HUES48 (cell line): ENCODE measurements at regions not wholly inside any gene's neighbourhood (a gene's known extent, or its start where the extent isn't known, plus 50 kb on each side); places are given as distances from the start of the nearest gene placed in this dataset.

ENCODE experiments used
- H3K27ac ChIP-seq: one replicate; pipeline ENCODE4 v1.7.0; 2013; ENCODE audit warnings: low read depth, low read length, inconsistent platforms
- H3K27me3 ChIP-seq: 2 replicates; pipeline ENCODE4 v1.6.1; 2013; ENCODE audit warnings: mild to moderate bottlenecking, low read length; ENCODE audit not compliant: control insufficient read depth, insufficient read depth
- H3K36me3 ChIP-seq: 2 replicates; pipeline ENCODE4 v1.6.1; 2013; ENCODE audit warnings: low read length; ENCODE audit not compliant: control insufficient read depth, insufficient read depth
- H3K4me1 ChIP-seq: 2 replicates; pipeline ENCODE4 v1.6.1; 2013; ENCODE audit warnings: mild to moderate bottlenecking, low read length; ENCODE audit not compliant: control insufficient read depth, insufficient read depth
- H3K4me3 ChIP-seq: 2 replicates; pipeline ENCODE4 v1.5.1; 2013; ENCODE audit warnings: mild to moderate bottlenecking, low read depth, low read length
- H3K9ac ChIP-seq: 2 replicates; pipeline ENCODE4 v1.6.1; 2013; ENCODE audit warnings: mild to moderate bottlenecking, low read depth, low read length, moderate library complexity
- H3K9me3 ChIP-seq: 2 replicates; pipeline ENCODE4 v1.6.1; 2013; ENCODE audit warnings: low read length; ENCODE audit not compliant: control insufficient read depth, insufficient read depth

DNA sequence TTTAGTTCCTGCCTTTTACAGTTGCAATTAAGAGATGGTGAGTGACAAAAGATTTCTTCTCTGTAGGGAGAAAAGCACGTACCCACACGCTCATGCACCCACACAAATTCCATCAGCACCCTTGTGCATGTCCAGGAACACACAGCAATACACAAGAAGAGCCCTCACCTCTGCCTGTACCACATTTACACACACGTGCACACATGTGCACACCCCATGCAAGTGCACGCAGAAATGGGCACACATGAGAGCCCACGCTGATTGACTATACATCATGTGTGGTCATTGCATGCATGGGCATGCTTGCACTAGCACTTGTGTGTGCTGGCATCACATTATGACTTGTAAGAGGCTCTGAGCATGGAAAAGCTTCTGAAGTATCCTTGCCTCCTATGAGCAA lies 70.5 kb downstream of the SERPINA3 start:
- no peaks in the 10 kb centered on the region for H3K36me3 ChIP-seq
- no peaks in the 10 kb centered on the region for H3K27me3 ChIP-seq
- H3K4me1 ChIP-seq, result peaks cover 3% of the 10 kb centered on the region; the same call in 1 of the 2 replicates

DNA sequence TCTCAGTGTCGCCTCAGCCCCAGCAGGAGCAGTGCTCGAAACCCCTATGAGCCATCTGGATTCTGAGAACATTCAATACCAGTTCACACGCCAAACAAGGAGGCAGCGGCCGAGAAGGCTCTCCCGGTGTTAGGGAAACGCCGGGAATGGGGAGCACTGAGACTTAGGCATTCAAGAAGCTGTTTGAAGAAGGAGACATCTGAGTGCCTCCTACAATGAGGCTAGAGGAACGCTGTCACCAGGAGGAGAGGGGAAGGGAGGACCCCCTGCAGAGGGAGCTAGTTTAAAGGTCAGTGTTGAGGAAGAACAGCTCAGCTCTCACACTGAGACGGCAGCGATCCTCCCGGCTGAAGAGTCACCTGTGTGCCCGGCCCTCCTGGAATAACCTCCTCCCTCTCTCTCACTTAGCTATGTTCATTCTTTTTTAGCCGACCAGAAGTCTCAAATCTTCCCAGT lies 69.9 kb downstream of the SERPINA3 start:
- H3K9me3 ChIP-seq, result no peaks in the 10 kb centered on the region
- no peak overlapping the region for H3K9ac ChIP-seq
- no peaks in the 10 kb centered on the region for H3K27me3 ChIP-seq
- H3K36me3 ChIP-seq, result no peaks in the 10 kb centered on the region
- no peak overlapping the region for H3K4me3 ChIP-seq
- peaks cover 3% of the 10 kb centered on the region; the same call in 1 of the 2 replicates for H3K4me1 ChIP-seq
- H3K27ac ChIP-seq, result no peak overlapping the region

More for the DNA sequence above, 70.5 kb downstream of the SERPINA3 start:
- Histone ChIP-seq H3K4me3 (no peak overlapping the region), H3K9ac (no peak overlapping the region), H3K27ac (no peak overlapping the region), H3K9me3 (no peaks in the 10 kb centered on the region)

DNA sequence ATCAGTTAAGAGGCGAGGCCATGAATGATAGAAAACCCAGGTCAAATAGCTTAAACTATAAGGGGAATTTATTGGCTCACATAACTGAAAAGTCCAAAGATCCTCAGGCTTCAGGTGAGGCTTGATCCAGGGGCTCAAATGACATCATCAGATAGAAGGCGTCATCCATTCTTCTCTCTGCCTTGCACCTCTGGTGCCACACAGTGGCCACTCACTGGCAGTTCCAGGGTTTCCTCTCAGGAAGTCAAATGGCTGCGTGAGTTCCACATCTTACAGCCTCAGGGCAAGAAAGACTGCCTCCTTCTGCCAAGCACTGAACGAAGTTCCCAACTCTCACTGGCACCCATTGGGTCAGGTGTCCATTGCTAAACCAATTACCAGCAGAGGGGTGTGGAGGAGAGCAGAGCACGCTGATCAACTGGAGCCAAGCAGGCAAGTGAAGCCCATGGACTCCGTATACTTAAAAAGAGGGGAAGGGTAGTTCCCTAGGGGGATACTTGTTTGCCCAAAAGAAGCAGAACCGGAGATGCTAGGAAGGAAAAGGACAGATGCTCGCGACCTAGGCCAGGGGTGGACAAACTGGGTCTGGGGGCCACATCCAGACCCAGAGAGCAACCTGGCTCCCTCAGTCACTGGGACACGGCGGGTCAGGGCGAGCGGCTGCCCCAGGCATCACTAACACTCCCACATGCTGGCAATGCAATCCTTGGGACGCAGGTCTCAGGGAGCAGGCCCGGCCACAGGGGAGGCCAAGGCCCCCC lies 69.3 kb downstream of the SERPINA3 start:
- Histone ChIP-seq H3K9me3 (no peaks in the 10 kb centered on the region), H3K27ac (no peak overlapping the region), H3K9ac (no peak overlapping the region), H3K4me3 (no peak overlapping the region), H3K4me1 (peaks cover 3% of the 10 kb centered on the region; the same call in 1 of the 2 replicates), H3K36me3 (no peaks in the 10 kb centered on the region), H3K27me3 (no peaks in the 10 kb centered on the region)

DNA sequence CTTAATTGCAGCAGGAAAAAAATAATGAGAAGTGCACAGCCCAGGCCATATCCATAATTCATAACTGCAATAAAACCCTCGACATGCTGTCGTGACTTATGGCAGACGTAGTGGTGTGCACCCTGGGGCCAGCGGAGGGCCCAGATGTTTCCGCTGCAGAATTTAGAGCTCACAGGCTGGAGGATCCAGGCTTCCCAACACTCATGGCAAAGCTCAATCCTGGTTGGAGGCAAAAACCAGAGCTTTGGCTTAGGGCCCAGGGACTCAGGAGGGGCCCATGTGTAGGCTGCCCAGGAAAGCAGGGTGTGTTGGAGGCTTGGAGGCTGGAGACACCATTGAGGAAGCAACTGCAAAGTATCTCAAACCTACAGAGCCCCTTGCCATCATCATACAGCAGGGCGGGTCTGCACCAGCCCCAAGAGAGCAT lies 68.7 kb downstream of the SERPINA3 start:
- no peak overlapping the region for H3K9ac ChIP-seq
- H3K27me3 ChIP-seq, result no peaks in the 10 kb centered on the region
- no peaks in the 10 kb centered on the region for H3K36me3 ChIP-seq
- peaks cover 3% of the 10 kb centered on the region; the same call in 1 of the 2 replicates for H3K4me1 ChIP-seq
- no peak overlapping the region for H3K27ac ChIP-seq
- H3K4me3 ChIP-seq, result no peak overlapping the region
- H3K9me3 ChIP-seq, result no peaks in the 10 kb centered on the region

DNA sequence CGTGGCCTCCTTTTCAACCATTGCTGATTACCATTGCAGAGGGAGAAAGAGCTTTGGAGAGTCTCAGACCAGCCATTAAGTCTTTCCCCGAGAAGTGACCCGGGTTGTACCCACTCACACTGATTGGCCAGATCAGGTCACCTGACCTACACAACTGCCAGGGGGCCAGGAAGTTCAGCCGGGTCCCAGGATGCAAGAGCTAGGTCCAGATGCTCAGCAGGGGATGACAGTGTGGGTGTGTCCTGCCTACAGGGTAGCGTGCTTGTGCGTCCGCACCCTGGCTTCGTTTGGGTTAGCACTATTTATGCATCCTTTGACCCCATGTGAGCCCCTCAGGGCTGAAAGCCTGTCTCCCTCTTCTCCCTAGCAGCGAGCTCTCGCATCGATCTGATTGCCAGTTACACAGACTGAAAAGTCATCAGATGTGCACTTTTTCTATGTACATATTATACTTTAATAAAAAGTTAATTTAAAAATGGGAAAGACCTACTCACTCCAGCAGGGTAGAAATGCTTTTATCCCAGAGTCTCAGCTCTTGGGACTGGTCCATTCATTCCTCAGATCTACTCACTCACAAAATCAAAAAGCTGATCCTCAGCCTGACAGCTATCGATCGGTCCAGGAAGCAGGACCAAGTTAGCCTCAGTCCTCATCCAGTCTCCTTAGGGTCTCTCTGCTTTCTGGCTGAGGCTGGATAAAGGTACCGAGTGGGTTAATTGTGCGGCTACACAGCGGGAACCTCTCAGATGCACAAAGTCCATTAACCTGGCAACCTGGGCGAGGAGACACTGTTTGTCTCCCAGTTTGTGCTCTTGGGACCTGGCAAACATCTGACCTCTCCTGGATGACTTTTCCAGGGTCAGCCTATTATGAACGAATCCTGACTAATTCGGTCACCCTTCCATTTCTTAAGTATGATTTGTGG lies 68.0 kb downstream of the SERPINA3 start:
- Histone ChIP-seq H3K36me3 (no peaks in the 10 kb centered on the region), H3K9ac (no peak overlapping the region), H3K27ac (no peak overlapping the region), H3K4me3 (no peak overlapping the region), H3K4me1 (peaks cover 3% of the 10 kb centered on the region; the same call in 1 of the 2 replicates), H3K27me3 (no peaks in the 10 kb centered on the region), H3K9me3 (no peaks in the 10 kb centered on the region)

DNA sequence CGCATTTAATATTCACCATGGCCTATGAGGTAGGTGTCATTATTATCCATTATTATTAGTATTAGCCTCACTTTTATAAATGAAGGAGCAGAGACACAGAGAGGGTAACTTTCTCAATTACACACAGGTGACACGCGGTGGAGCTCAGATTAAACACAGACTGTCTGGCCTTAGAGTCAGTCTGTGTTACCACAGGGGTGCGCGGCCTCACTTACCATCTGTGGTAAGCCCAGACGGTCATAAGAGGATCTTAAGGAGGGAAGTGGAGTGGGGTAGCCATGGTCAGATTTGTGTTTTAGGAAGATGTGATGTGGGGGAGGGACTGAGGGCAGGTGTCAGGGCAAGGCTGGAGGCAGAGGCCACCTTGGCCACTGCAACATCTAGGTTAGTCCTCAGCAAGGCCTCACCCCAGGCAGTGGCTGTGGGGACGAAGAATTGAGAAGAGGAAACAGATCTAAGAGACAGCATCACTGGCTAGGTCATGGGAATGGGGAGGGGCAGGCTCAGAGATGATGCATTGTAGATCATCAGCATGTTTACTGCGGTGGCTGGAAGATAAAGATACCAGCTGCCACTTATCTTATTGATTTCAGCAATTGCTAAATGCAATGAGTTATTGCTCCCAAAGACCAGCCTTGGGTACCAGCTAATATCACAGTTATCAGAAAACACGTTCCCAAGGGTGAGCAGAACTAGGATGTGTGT lies 67.1 kb downstream of the SERPINA3 start:
- Histone ChIP-seq H3K36me3 (no peaks in the 10 kb centered on the region), H3K9ac (no peak overlapping the region), H3K4me3 (no peak overlapping the region), H3K27me3 (no peaks in the 10 kb centered on the region), H3K27ac (no peak overlapping the region), H3K9me3 (no peaks in the 10 kb centered on the region), H3K4me1 (peaks cover 3% of the 10 kb centered on the region; the same call in 1 of the 2 replicates)

DNA sequence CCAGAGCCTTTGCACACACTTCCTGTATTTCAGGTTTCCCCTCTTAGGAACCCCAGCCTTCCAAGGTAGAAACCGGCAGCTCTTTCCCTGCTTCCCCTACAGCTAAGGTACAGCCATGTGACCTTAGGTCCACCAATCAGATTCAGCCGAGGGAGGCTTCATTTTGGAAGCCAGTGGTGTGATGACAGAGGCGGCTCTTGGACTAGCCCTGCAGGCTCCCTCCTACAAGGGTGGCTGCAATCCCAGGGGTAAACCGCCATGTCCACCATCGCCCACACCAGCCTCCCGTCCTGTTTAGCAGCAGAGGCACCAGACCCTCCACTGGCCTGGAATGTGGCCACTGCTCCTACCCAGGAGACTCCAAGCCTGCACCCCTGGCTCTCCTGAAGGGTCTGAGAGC lies 65.6 kb downstream of the SERPINA3 start:
- no peak overlapping the region for H3K9ac ChIP-seq
- no peaks in the 10 kb centered on the region for H3K9me3 ChIP-seq
- no peaks in the 10 kb centered on the region for H3K27me3 ChIP-seq
- no peaks in the 10 kb centered on the region for H3K36me3 ChIP-seq
- H3K4me3 ChIP-seq, result no peak overlapping the region
- no peak overlapping the region for H3K27ac ChIP-seq
- H3K4me1 ChIP-seq, result peaks cover 3% of the 10 kb centered on the region; the same call in 1 of the 2 replicates

DNA sequence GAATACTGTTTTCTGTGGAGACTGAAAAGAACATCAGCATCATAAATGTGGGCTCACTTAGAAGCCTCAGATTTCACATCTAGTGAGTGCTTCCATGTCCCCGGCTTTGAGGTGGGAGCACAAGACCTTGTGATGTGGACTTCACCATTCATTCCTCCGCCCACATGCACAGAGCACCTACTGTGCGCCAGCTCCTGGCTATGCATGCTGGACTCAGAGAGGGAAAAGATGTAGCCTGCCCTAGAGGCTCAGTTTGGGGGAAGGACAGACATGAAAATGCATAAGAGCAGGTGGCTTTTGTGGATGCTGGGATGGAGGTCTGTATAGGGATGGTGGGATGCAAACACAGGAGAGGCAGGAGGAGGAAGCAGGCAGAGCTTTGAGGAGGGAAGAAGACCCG lies 65.0 kb downstream of the SERPINA3 start:
- no peaks in the 10 kb centered on the region for H3K9me3 ChIP-seq
- H3K27me3 ChIP-seq, result no peaks in the 10 kb centered on the region
- H3K9ac ChIP-seq, result no peak overlapping the region
- H3K4me1 ChIP-seq, result peaks cover 3% of the 10 kb centered on the region; the same call in 1 of the 2 replicates
- no peak overlapping the region for H3K4me3 ChIP-seq
- no peaks in the 10 kb centered on the region for H3K36me3 ChIP-seq
- no peak overlapping the region for H3K27ac ChIP-seq

DNA sequence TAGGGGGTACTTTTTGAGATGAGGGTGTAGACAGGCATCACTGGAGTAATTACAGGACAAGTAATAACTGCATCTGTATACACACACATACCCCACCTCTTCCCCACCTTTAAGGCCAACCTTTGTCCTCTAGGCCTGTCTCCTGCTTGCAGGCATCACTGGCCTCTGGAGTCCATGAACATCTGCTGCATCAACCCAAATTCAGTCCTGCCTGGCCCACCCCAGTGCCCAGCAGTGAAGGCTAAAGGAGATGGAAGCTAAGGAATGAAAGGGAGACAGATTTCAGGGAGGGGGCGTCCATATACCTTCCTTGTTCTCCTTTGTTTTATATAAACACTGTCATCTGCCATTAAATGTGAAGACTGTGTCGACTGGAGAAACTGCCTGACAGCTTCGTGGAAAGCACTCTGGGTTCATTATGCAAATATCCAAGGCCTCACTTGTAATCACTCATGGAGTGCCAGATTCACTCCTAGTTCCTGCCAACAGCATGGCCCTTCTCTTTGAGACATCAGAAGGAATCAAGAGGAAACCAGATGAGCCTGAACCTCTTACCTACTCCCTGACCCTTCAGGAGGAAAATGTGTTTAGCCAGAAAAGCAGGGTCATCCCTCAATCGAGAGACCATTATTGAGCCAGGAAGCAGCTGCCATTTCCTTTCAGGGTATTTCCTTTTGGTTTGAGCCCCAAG lies 64.4 kb downstream of the SERPINA3 start:
- no peak overlapping the region for H3K9ac ChIP-seq
- no peak overlapping the region for H3K27ac ChIP-seq
- H3K27me3 ChIP-seq, result no peaks in the 10 kb centered on the region
- H3K4me3 ChIP-seq, result no peak overlapping the region
- no peaks in the 10 kb centered on the region for H3K9me3 ChIP-seq
- no peaks in the 10 kb centered on the region for H3K4me1 ChIP-seq
- no peaks in the 10 kb centered on the region for H3K36me3 ChIP-seq

DNA sequence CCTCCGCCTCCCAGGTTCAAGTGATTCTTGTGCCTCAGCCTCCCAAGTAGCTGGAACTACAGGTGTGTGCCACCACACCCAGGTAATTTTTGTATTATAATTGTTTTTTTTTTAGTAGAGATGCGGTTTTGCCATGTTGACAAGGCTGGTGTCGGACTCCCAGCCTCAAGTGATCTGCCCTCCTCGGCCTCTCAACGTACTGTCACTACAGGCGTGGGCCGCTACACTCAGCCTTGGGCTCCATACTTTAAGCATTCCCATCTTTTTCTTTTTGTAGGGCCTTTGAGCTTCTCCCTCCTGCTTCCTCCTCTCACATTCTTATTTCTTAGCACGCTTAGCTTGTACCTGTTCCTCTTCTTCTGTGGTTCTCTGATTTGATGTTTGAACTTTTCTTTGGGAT lies 62.8 kb downstream of the SERPINA3 start:
- Histone ChIP-seq H3K27me3 (no peaks in the 10 kb centered on the region), H3K4me1 (no peaks in the 10 kb centered on the region), H3K4me3 (no peak overlapping the region), H3K36me3 (no peaks in the 10 kb centered on the region), H3K27ac (no peak overlapping the region), H3K9me3 (no peaks in the 10 kb centered on the region), H3K9ac (no peak overlapping the region)
